ENCODE measurements at regions not wholly inside any gene's neighbourhood (a gene's known extent, or its start where the extent isn't known, plus 50 kb on each side); places are given as distances from the start of the nearest gene placed in this dataset.

GRCh38 chr10:36506261-36506660, 619.1 kb upstream of the ANKRD30A start:
- Histone ChIP-seq H3K27ac (ENCODE audit: control insufficient read depth, insufficient read depth) (no peak overlapping the region), H3K36me3 (ENCODE audit: control insufficient read depth in 2 of 2, insufficient read depth in 2 of 2, low read length in 1 of 2) (no peaks in the 10 kb centered on the region), H3K79me2 (ENCODE audit: control insufficient read depth, insufficient read depth, low read length) (no peaks in the 10 kb centered on the region), H2AFZ (ENCODE audit: control insufficient read depth, low read depth, low read length) (no peak overlapping the region), H3K9me3 (replicated peaks; ENCODE audit: control insufficient read depth, insufficient read depth, low read length) (no peaks in the 10 kb centered on the region), H3K9ac (ENCODE audit: control insufficient read depth, insufficient read depth, low read length) (no peak overlapping the region), H4K20me1 (ENCODE audit: control insufficient read depth, insufficient read depth) (no peaks in the 10 kb centered on the region), H3K4me2 (ENCODE audit: control insufficient read depth, insufficient read depth) (no peak overlapping the region), H3K4me3 (no peak overlapping the region), H3K27me3 (replicated peaks in 1 of 2; ENCODE audit: control insufficient read depth in 2 of 2, insufficient read depth in 2 of 2, low read length in 1 of 2) (no peaks in the 10 kb centered on the region), H3K4me1 (ENCODE audit: control insufficient read depth, insufficient read depth, low read length) (no peaks in the 10 kb centered on the region)
- FAIRE-seq, result no peak
- in situ Hi-C loops (cut with MboI), result no loop called here
- WGBS (ENCODE audit: insufficient coverage, insufficient replicate concordance, low lambda C conversion rate, missing lambda C conversion rate), result 14% methylated on average over 3 of the region's 4 CpGs
- no TSS peak for BruUV-seq (replicated peaks)
- DNase-seq (ENCODE audit: low read depth, low spot score), result no peak
- RAD21 ChIA-PET (ENCODE audit: unreplicated experiment), result interaction anchor here (0.6 kb wide), 1 partner anchor 14 kb away, joined by 3 read pairs; no protein-coding TSS in a partner anchor
- POLR2A ChIA-PET, result no interaction called here
- intact Hi-C loops (cut with micrococcal nuclease; ENCODE audit: unreplicated experiment), result no loop called here
- CTCF ChIA-PET, result interaction anchor here (0.6 kb wide), 1 partner anchor 37 kb away, joined by 3 read pairs; no protein-coding TSS in a partner anchor
- no peak for ATAC-seq
- SMC1A ChIA-PET (ENCODE audit: uncharacterized antibody, unreplicated experiment), result no interaction called here
- no peak for TF ChIP-seq MYB (IDR thresholded peaks at IDR 0.05; ENCODE audit: borderline replicate concordance, low read depth, low read length)

GRCh38 chr10:36504758-36505157, 620.6 kb upstream of the ANKRD30A start:
- POLR2A ChIA-PET, result no interaction called here
- H3K27ac ChIP-seq (ENCODE audit: control insufficient read depth, insufficient read depth), result no peak overlapping the region
- no peaks in the 10 kb centered on the region for H4K20me1 ChIP-seq (ENCODE audit: control insufficient read depth, insufficient read depth)
- H3K4me3 ChIP-seq, result no peak overlapping the region
- FAIRE-seq (no peak), ATAC-seq (no peak), DNase-seq (ENCODE audit: low read depth, low spot score) (no peak)
- no peaks in the 10 kb centered on the region for H3K9me3 ChIP-seq (replicated peaks; ENCODE audit: control insufficient read depth, insufficient read depth, low read length)
- in situ Hi-C loops (cut with MboI), result no loop called here
- no peaks in the 10 kb centered on the region for H3K79me2 ChIP-seq (ENCODE audit: control insufficient read depth, insufficient read depth, low read length)
- no peak overlapping the region for H3K4me2 ChIP-seq (ENCODE audit: control insufficient read depth, insufficient read depth)
- intact Hi-C loops (cut with micrococcal nuclease; ENCODE audit: unreplicated experiment), result no loop called here
- SMC1A ChIA-PET (ENCODE audit: uncharacterized antibody, unreplicated experiment), result no interaction called here
- 72% methylated on average over 4 of the region's 4 CpGs for WGBS (ENCODE audit: insufficient coverage, insufficient replicate concordance, low lambda C conversion rate, missing lambda C conversion rate)
- H3K36me3 ChIP-seq (ENCODE audit: control insufficient read depth in 2 of 2, insufficient read depth in 2 of 2, low read length in 1 of 2), result no peaks in the 10 kb centered on the region
- RAD21 ChIA-PET (ENCODE audit: unreplicated experiment), result no interaction called here
- H3K4me1 ChIP-seq (ENCODE audit: control insufficient read depth, insufficient read depth, low read length), result no peaks in the 10 kb centered on the region
- no peak overlapping the region for H2AFZ ChIP-seq (ENCODE audit: control insufficient read depth, low read depth, low read length)
- BruUV-seq (replicated peaks), result no TSS peak
- no peaks in the 10 kb centered on the region for H3K27me3 ChIP-seq (replicated peaks in 1 of 2; ENCODE audit: control insufficient read depth in 2 of 2, insufficient read depth in 2 of 2, low read length in 1 of 2)
- CTCF ChIA-PET, result no interaction called here
- no peak overlapping the region for H3K9ac ChIP-seq (ENCODE audit: control insufficient read depth, insufficient read depth, low read length)
- TF ChIP-seq JUNB (IDR thresholded peaks at IDR 0.05) (no peak), SPI1 (IDR thresholded peaks at IDR 0.05; ENCODE audit: borderline replicate concordance, insufficient read depth, low read depth, low read length) (no peak), HSF1 (IDR thresholded peaks at IDR 0.05; ENCODE audit: low read depth, low read length) (no peak), HDAC6 (IDR thresholded peaks at IDR 0.05; ENCODE audit: unreplicated experiment) (no peak), TBL1XR1 (IDR thresholded peaks at IDR 0.05; ENCODE audit: low read depth, low read length) (no peak), ATF7 (IDR thresholded peaks at IDR 0.05; ENCODE audit: low read depth) (no peak), NFYA (IDR thresholded peaks at IDR 0.05; ENCODE audit: borderline replicate concordance, low read depth, low read length) (no peak), RAD51 (IDR thresholded peaks at IDR 0.05) (no peak), CTCF (IDR thresholded peaks at IDR 0.05 in 2 of 3, conservative IDR thresholded peaks at IDR 0.05 in 1 of 3; ENCODE audit: control insufficient read depth in 2 of 3, extremely low read depth in 1 of 3, insufficient read depth in 1 of 3, low read depth in 3 of 3, low read length in 3 of 3) (no peak), BMI1 (IDR thresholded peaks at IDR 0.05; ENCODE audit: borderline replicate concordance) (no peak), KDM1A (IDR thresholded peaks at IDR 0.05; ENCODE audit: borderline replicate concordance) (no peak), E2F8 (IDR thresholded peaks at IDR 0.05; ENCODE audit: low read depth, partially characterized antibody) (no peak)
